Left hindlimb (tissue), 1 donor: ENCODE measurements at regions not wholly inside any gene's neighbourhood (a gene's known extent, or its start where the extent isn't known, plus 50 kb on each side); places are given as distances from the start of the nearest gene placed in this dataset.
A peak's percentile ranks its signal among the peaks of the same experiment; 100 is the strongest.
"Not testable (repeated sequence)": the region's sequence is repeated elsewhere in the genome, so short reads cannot be mapped to it uniquely, and the experiment has no call there.

ENCODE experiments used
- DNase-seq: peaks from one replicate; pipeline ENCODE4 v3.0.0-alpha.2; 2018

GRCh38 chr19:14328406-14328805 is 52.8 kb upstream of the ADGRE5 start:
- no peak for DNase-seq

- not testable (repeated sequence) for DNase-seq
Observed at GRCh38 chr19:14327061-14327460, 54.2 kb upstream of the ADGRE5 start.

- DNase-seq: no peak
Observed at GRCh38 chr19:14325863-14326262, 55.4 kb upstream of the ADGRE5 start.

- DNase-seq: no peak
Observed at GRCh38 chr19:14325134-14325533, 56.1 kb upstream of the ADGRE5 start.

- DNase-seq: no peak
Observed at GRCh38 chr19:14322889-14323463, 58.3 kb upstream of the ADGRE5 start.

- no peak for DNase-seq
Observed at GRCh38 chr19:14320253-14320652, 61.0 kb upstream of the ADGRE5 start.

GRCh38 chr19:14319720-14320119 is 61.5 kb upstream of the ADGRE5 start:
- DNase-seq: not testable (repeated sequence)

GRCh38 chr19:14318873-14319272 is 62.4 kb upstream of the ADGRE5 start:
- DNase-seq: no peak

GRCh38 chr19:14317157-14317556 is 64.1 kb upstream of the ADGRE5 start:
- no peak for DNase-seq

- DNase-seq: no peak
Observed at GRCh38 chr19:14315433-14315832, 65.8 kb upstream of the ADGRE5 start.

GRCh38 chr19:14310055-14310454 is 71.2 kb upstream of the ADGRE5 start:
- no peak for DNase-seq

GRCh38 chr19:14305706-14306105 is 75.5 kb upstream of the ADGRE5 start:
- DNase-seq: no peak

- DNase-seq: no peak
Observed at GRCh38 chr19:14301150-14301549, 80.1 kb upstream of the ADGRE5 start.

- no peak for DNase-seq
Observed at GRCh38 chr19:14300303-14300702, 80.9 kb upstream of the ADGRE5 start.

- DNase-seq: not testable (repeated sequence)
Observed at GRCh38 chr19:14299224-14299827, 81.9 kb upstream of the ADGRE5 start.

- DNase-seq: not testable (repeated sequence)
Observed at GRCh38 chr19:14297883-14298576, 83.2 kb upstream of the ADGRE5 start.

- DNase-seq: not testable (repeated sequence)
Observed at GRCh38 chr19:14294974-14295373, 86.3 kb upstream of the ADGRE5 start.

GRCh38 chr19:14293816-14294170 is 87.5 kb upstream of the ADGRE5 start:
- not testable (repeated sequence) for DNase-seq

GRCh38 chr19:14293101-14293815 is 87.3 kb upstream of the ADGRL1 start:
- peak; percentile 66 for DNase-seq

GRCh38 chr19:14289810-14290209 is 83.8 kb upstream of the ADGRL1 start:
- not testable (repeated sequence) for DNase-seq

- DNase-seq: not testable (repeated sequence)
Observed at GRCh38 chr19:14287837-14288236, 81.9 kb upstream of the ADGRL1 start.

GRCh38 chr19:14286594-14286993 is 80.6 kb upstream of the ADGRL1 start:
- DNase-seq: not testable (repeated sequence)

GRCh38 chr19:14285726-14286125 is 79.8 kb upstream of the ADGRL1 start:
- DNase-seq: not testable (repeated sequence)
